ENCODE measurements at regions not wholly inside any gene's neighbourhood (a gene's known extent, or its start where the extent isn't known, plus 50 kb on each side); places are given as distances from the start of the nearest gene placed in this dataset.

- intact Hi-C loops (cut with micrococcal nuclease): no loop called here
- FAIRE-seq (no peak), DNase-seq (ENCODE audit: low read depth, low spot score) (no peak)
- Histone ChIP-seq H3K9me1 (replicated peaks; ENCODE audit: control insufficient read depth, extremely low read depth, insufficient read depth, low read length) (no peaks in the 10 kb centered on the region), H3K9me3 (replicated peaks; ENCODE audit: control insufficient read depth, insufficient read depth, low read length) (peaks cover 2% of the 10 kb centered on the region), H3K4me2 (ENCODE audit: insufficient read depth, low read length) (no peak overlapping the region), H2AFZ (ENCODE audit: low read depth, low read length) (no peak overlapping the region), H3K36me3 (ENCODE audit: control insufficient read depth in 2 of 2, extremely low read depth in 1 of 2, insufficient read depth in 2 of 2, low read length in 2 of 2) (no peaks in the 10 kb centered on the region), H4K20me1 (replicated peaks; ENCODE audit: control insufficient read depth, extremely low read depth, insufficient read depth, low read length) (no peaks in the 10 kb centered on the region), H3K9ac (replicated peaks; ENCODE audit: extremely low read depth, insufficient read depth, low read length) (no peak overlapping the region), H3K27ac (ENCODE audit: insufficient read depth, low read depth, low read length) (no peak overlapping the region), H3K4me3 (replicated peaks in 1 of 3; ENCODE audit: insufficient read depth in 1 of 3, low read depth in 1 of 3, low read length in 3 of 3) (no peak overlapping the region), H3K27me3 (ENCODE audit: control insufficient read depth in 2 of 2, insufficient read depth in 2 of 2, low read length in 2 of 2) (no peaks in the 10 kb centered on the region), H3K4me1 (ENCODE audit: control insufficient read depth, extremely low read depth, insufficient read depth, low read length) (no peaks in the 10 kb centered on the region), H3K79me2 (ENCODE audit: control insufficient read depth, insufficient read depth, low read length) (no peaks in the 10 kb centered on the region)
- dilution Hi-C loops (cut with MboI; ENCODE audit: extremely low pct_ligation_motif_present, low sequenced_read_pairs): no loop called here
- POLR2A ChIA-PET: no interaction called here
- no peak for TF ChIP-seq MYC (IDR thresholded peaks at IDR 0.05; ENCODE audit: low read depth, low read length)
- TF ChIP-seq POLR2AphosphoS5 (IDR thresholded peaks at IDR 0.05; ENCODE audit: insufficient read depth, low read depth, low read length): no peak
- TF ChIP-seq GATA2 (IDR thresholded peaks at IDR 0.05; ENCODE audit: insufficient read depth, insufficient read length, low read depth, low read length): no peak
- no peak for TF ChIP-seq JUN (IDR thresholded peaks at IDR 0.05; ENCODE audit: borderline replicate concordance, insufficient read depth, insufficient read length, low read depth)
- TF ChIP-seq POLR2A (IDR thresholded peaks at IDR 0.05; ENCODE audit: low read depth, low read length): no peak
- no peak for TF ChIP-seq FOS (IDR thresholded peaks at IDR 0.05; ENCODE audit: borderline replicate concordance, insufficient read depth, low read length)
- no peak for TF ChIP-seq EZH2 (IDR thresholded peaks at IDR 0.05; ENCODE audit: borderline replicate concordance, low read depth, low read length, severe bottlenecking)
- TF ChIP-seq, protein P1, sequence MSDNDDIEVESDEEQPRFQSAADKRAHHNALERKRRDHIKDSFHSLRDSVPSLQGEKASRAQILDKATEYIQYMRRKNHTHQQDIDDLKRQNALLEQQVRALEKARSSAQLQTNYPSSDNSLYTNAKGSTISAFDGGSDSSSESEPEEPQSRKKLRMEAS (IDR thresholded peaks at IDR 0.05; ENCODE audit: insufficient read depth, insufficient read length): no peak
- TF ChIP-seq CTCF (IDR thresholded peaks at IDR 0.05; ENCODE audit: extremely low read depth in 1 of 2, insufficient read depth in 1 of 2, low read depth in 1 of 2, low read length in 2 of 2): no peak
- no TSS peak for BruUV-seq (replicated peaks)
- CTCF ChIA-PET: no interaction called here
Observed at GRCh38 chr14:44404036-44404435, 103.0 kb downstream of the FSCB start.

Measured in endothelial cell of umbilical vein (primary cell).